ENCODE measurements at regions not wholly inside any gene's neighbourhood (a gene's known extent, or its start where the extent isn't known, plus 50 kb on each side); places are given as distances from the start of the nearest gene placed in this dataset.

GRCh38 chr7:45292481-45292880, 134.9 kb downstream of the RAMP3 start:
- TF ChIP-seq JUND (IDR thresholded peaks at IDR 0.05), result no peak
- TF ChIP-seq CTCF (IDR thresholded peaks at IDR 0.05 in 2 of 3, conservative IDR thresholded peaks at IDR 0.05 in 1 of 3; ENCODE audit: borderline replicate concordance in 1 of 3, insufficient read depth in 1 of 3, low read depth in 2 of 3, low read length in 2 of 3), result no peak
- TF ChIP-seq RAD21 (IDR thresholded peaks at IDR 0.05; ENCODE audit: low read depth), result no peak
- no peak for TF ChIP-seq POLR2AphosphoS5 (IDR thresholded peaks at IDR 0.05; ENCODE audit: low read depth, low read length)
- TF ChIP-seq MAX (IDR thresholded peaks at IDR 0.05), result no peak
- no peak for TF ChIP-seq SRF (IDR thresholded peaks at IDR 0.05; ENCODE audit: low read depth)
- TF ChIP-seq POLR2A (IDR thresholded peaks at IDR 0.05; ENCODE audit: borderline replicate concordance, extremely low read depth, insufficient read depth, insufficient read length), result no peak
- no peak for TF ChIP-seq EZH2 (IDR thresholded peaks at IDR 0.05)
- no peak for TF ChIP-seq EZH2phosphoT487 (IDR thresholded peaks at IDR 0.05; ENCODE audit: borderline replicate concordance)

Measured in HCT116 (cell line).